OCI-LY1 (cell line): ENCODE measurements at regions not wholly inside any gene's neighbourhood (a gene's known extent, or its start where the extent isn't known, plus 50 kb on each side); places are given as distances from the start of the nearest gene placed in this dataset.

Experiments
- H2AFZ ChIP-seq: fragments of 200-600 bp; sonication (generic), shearing (Covaris generic); 2 replicates; pipeline ENCODE4 v1.6.0; 2014; ENCODE audit warnings: antibody characterized with exemption, mild to moderate bottlenecking, low read length
- H3F3A ChIP-seq: fragments of 200-600 bp; sonication (generic), shearing (Covaris generic); 2 replicates; pipeline ENCODE4 v1.6.0; 2014; ENCODE audit warnings: mild to moderate bottlenecking, antibody characterized with exemption, low read length, moderate library complexity; ENCODE audit not compliant: insufficient read depth
- H3K27ac ChIP-seq: fragments of 200-600 bp; sonication (generic); 2 replicates; pipeline ENCODE4 v1.5.1; 2014; ENCODE audit warnings: low read length, mixed run types, mild to moderate bottlenecking, low read depth; ENCODE audit not compliant: poor library complexity, severe bottlenecking
- H3K27me3 ChIP-seq: fragments of 200-600 bp; sonication (generic); 2 replicates; pipeline ENCODE4 v1.6.0; 2014; ENCODE audit warnings: antibody characterized with exemption, mild to moderate bottlenecking, low read length, moderate library complexity; ENCODE audit not compliant: insufficient read depth
- H3K36me3 ChIP-seq: fragments of 200-600 bp; sonication (generic); 2 replicates; pipeline ENCODE4 v1.6.1; 2014; ENCODE audit warnings: mild to moderate bottlenecking, antibody characterized with exemption, low read length, moderate library complexity, mixed read lengths; ENCODE audit not compliant: insufficient read depth
- H3K4me1 ChIP-seq: fragments of 200-600 bp; sonication (generic); 2 replicates; pipeline ENCODE4 v1.5.1; 2014; ENCODE audit warnings: mild to moderate bottlenecking, low read length, moderate library complexity; ENCODE audit not compliant: insufficient read depth, severe bottlenecking
- H3K4me2 ChIP-seq: fragments of 200-600 bp; sonication (generic), shearing (Covaris generic); 2 replicates; pipeline ENCODE4 v1.6.1; 2014; ENCODE audit warnings: low read length
- H3K4me3 ChIP-seq: fragments of 200-600 bp; sonication (generic); 2 replicates; pipeline ENCODE4 v1.5.1; 2014; ENCODE audit warnings: low read length, low read depth, mild to moderate bottlenecking, mixed read lengths; ENCODE audit not compliant: poor library complexity, severe bottlenecking
- H3K79me2 ChIP-seq: fragments of 200-600 bp; shearing (Covaris generic); 2 replicates; pipeline ENCODE4 v1.6.1; 2016; ENCODE audit warnings: mixed run types, low read length, mixed read lengths; ENCODE audit not compliant: insufficient read depth
- H3K9ac ChIP-seq: fragments of 200-600 bp; sonication (generic), shearing (Covaris generic); 2 replicates; pipeline ENCODE4 v1.6.1; 2014; ENCODE audit warnings: mild to moderate bottlenecking, low read length, mixed read lengths
- H3K9me2 ChIP-seq: fragments of 200-600 bp; sonication (generic), shearing (Covaris generic); 2 replicates; pipeline ENCODE4 v1.6.1; 2014; ENCODE audit warnings: low read depth, mild to moderate bottlenecking, low read length, mixed read lengths
- H3K9me3 ChIP-seq: fragments of 200-600 bp; shearing (Covaris generic); 2 replicates; pipeline ENCODE4 v1.6.1; 2014; ENCODE audit warnings: low read length, mixed read lengths
- H4K20me1 ChIP-seq: fragments of 200-600 bp; sonication (generic), shearing (Covaris generic); 2 replicates; pipeline ENCODE4 v1.6.0; 2016; ENCODE audit warnings: mild to moderate bottlenecking, low read length; ENCODE audit not compliant: insufficient read depth
- CTCF ChIP-seq: fragments of 200-600 bp; sonication (generic), shearing (Covaris generic); IDR thresholded peaks from 2 replicates; pipeline ENCODE4 v1.5.1; 2017; ENCODE audit warnings: mild to moderate bottlenecking, antibody characterized with exemption, low read length, moderate library complexity, mixed read lengths
- EZH2 ChIP-seq: fragments of 200-600 bp; sonication (generic), shearing (Covaris generic); IDR thresholded peaks from 2 replicates; pipeline ENCODE4 v1.8.0; 2017; ENCODE audit warnings: borderline replicate concordance, mixed run types, mild to moderate bottlenecking, antibody characterized with exemption, low read length, moderate library complexity, mixed read lengths

GRCh38 chr18:46411191-46411828 is 245.7 kb downstream of the LOXHD1 start:
- Histone ChIP-seq H3K4me1 (no peaks in the 10 kb centered on the region), H3K9me2 (no peaks in the 10 kb centered on the region), H3K4me3 (no peak overlapping the region), H4K20me1 (no peaks in the 10 kb centered on the region), H3K27me3 (no peaks in the 10 kb centered on the region), H3K79me2 (no peaks in the 10 kb centered on the region), H3K9ac (no peak overlapping the region), H3K36me3 (no peaks in the 10 kb centered on the region), H3K9me3 (no peaks in the 10 kb centered on the region), H3K27ac (no peak overlapping the region), H3F3A (no peaks in the 10 kb centered on the region), H3K4me2 (no peak overlapping the region), H2AFZ (no peak overlapping the region)
- TF ChIP-seq CTCF = no peak

GRCh38 chr18:46411867-46412690 is 244.9 kb downstream of the LOXHD1 start:
- Histone ChIP-seq H3K4me2 (no peak overlapping the region), H4K20me1 (no peaks in the 10 kb centered on the region), H3K9me2 (no peaks in the 10 kb centered on the region), H3K27ac (no peak overlapping the region), H3K4me3 (no peak overlapping the region), H3K79me2 (no peaks in the 10 kb centered on the region), H3K36me3 (no peaks in the 10 kb centered on the region), H3F3A (no peaks in the 10 kb centered on the region), H3K9ac (no peak overlapping the region), H3K27me3 (no peaks in the 10 kb centered on the region), H3K4me1 (no peaks in the 10 kb centered on the region), H3K9me3 (no peaks in the 10 kb centered on the region), H2AFZ (no peak overlapping the region)
- TF ChIP-seq CTCF (no peak), EZH2 (no peak)

GRCh38 chr18:46412916-46413315 is 244.1 kb downstream of the LOXHD1 start:
- Histone ChIP-seq H3K9me2 (no peaks in the 10 kb centered on the region), H3K4me3 (no peak overlapping the region), H3F3A (no peaks in the 10 kb centered on the region), H3K4me1 (no peaks in the 10 kb centered on the region), H3K9ac (no peak overlapping the region), H3K36me3 (no peaks in the 10 kb centered on the region), H4K20me1 (no peaks in the 10 kb centered on the region), H3K4me2 (no peak overlapping the region), H3K79me2 (no peaks in the 10 kb centered on the region), H3K27me3 (no peaks in the 10 kb centered on the region), H3K9me3 (no peaks in the 10 kb centered on the region), H3K27ac (no peak overlapping the region), H2AFZ (no peak overlapping the region)
- no peak for TF ChIP-seq EZH2
- no peak for TF ChIP-seq CTCF
